H9 (cell line): ENCODE measurements at regions not wholly inside any gene's neighbourhood (a gene's known extent, or its start where the extent isn't known, plus 50 kb on each side); places are given as distances from the start of the nearest gene placed in this dataset.

Experiments used
- DNase-seq: peaks from one replicate; pipeline ENCODE4 v3.0.0-alpha.2; 2017
- H2AFZ ChIP-seq: one replicate; pipeline ENCODE4 v1.6.1; 2013; ENCODE audit warnings: mild to moderate bottlenecking, low read length, control low read depth, moderate library complexity
- H2AK5ac ChIP-seq: 2 replicates; pipeline ENCODE4 v1.6.1; 2013; ENCODE audit warnings: low read length, control low read depth, mixed read lengths; ENCODE audit not compliant: insufficient read length
- H2BK120ac ChIP-seq: one replicate; pipeline ENCODE4 v1.6.1; 2013; ENCODE audit warnings: low read depth, mild to moderate bottlenecking, low read length, control low read depth, inconsistent platforms; ENCODE audit not compliant: poor library complexity, severe bottlenecking
- H2BK12ac ChIP-seq: 2 replicates; pipeline ENCODE4 v1.6.1; 2013; ENCODE audit warnings: low read length, control low read depth, mixed read lengths, low read depth; ENCODE audit not compliant: insufficient read length
- H2BK15ac ChIP-seq: 2 replicates; pipeline ENCODE4 v1.6.1; 2013; ENCODE audit warnings: low read depth, low read length, control low read depth
- H2BK20ac ChIP-seq: one replicate; pipeline ENCODE4 v1.6.1; 2013; ENCODE audit warnings: low read depth, mild to moderate bottlenecking, low read length, control low read depth, inconsistent platforms; ENCODE audit not compliant: poor library complexity, severe bottlenecking
- H2BK5ac ChIP-seq: 2 replicates; pipeline ENCODE4 v1.6.1; 2013; ENCODE audit warnings: low read length, control low read depth, mixed read lengths; ENCODE audit not compliant: insufficient read length
- H3K14ac ChIP-seq: 2 replicates; pipeline ENCODE4 v1.6.1; 2013; ENCODE audit warnings: low read length, control low read depth; ENCODE audit not compliant: insufficient read depth
- H3K18ac ChIP-seq: 2 replicates; pipeline ENCODE4 v1.6.1; 2013; ENCODE audit warnings: low read depth, mild to moderate bottlenecking, mixed read lengths, low read length, control low read depth; ENCODE audit not compliant: insufficient read length
- H3K23ac ChIP-seq: 2 replicates; pipeline ENCODE4 v1.6.1; 2013; ENCODE audit warnings: low read length, control low read depth, mixed read lengths, low read depth; ENCODE audit not compliant: insufficient read length
- H3K23me2 ChIP-seq: 2 replicates; pipeline ENCODE4 v1.6.1; 2013; ENCODE audit warnings: low read depth, mild to moderate bottlenecking, mixed read lengths, low read length, control low read depth; ENCODE audit not compliant: insufficient read length, poor library complexity, severe bottlenecking
- H3K27ac ChIP-seq: 2 replicates; pipeline ENCODE4 v1.5.1; 2013; ENCODE audit warnings: low read length, control low read depth, mixed read lengths, low read depth; ENCODE audit not compliant: insufficient read length
- H3K27me3 ChIP-seq: 2 replicates; pipeline ENCODE4 v1.6.1; 2013; ENCODE audit warnings: low read length, control low read depth, inconsistent platforms; ENCODE audit not compliant: insufficient read depth
- H3K4ac ChIP-seq: 2 replicates; pipeline ENCODE4 v1.6.1; 2013; ENCODE audit warnings: low read depth, mild to moderate bottlenecking, control low read depth, inconsistent platforms, low read length, moderate library complexity
- H3K4me1 ChIP-seq: 2 replicates; pipeline ENCODE4 v1.6.1; 2013; ENCODE audit warnings: low read length, control low read depth, inconsistent platforms; ENCODE audit not compliant: insufficient read depth
- H3K4me2 ChIP-seq: 2 replicates; pipeline ENCODE4 v1.6.1; 2013; ENCODE audit warnings: low read length, control low read depth, mixed read lengths; ENCODE audit not compliant: insufficient read length, insufficient read depth
- H3K56ac ChIP-seq: 2 replicates; pipeline ENCODE4 v1.6.1; 2013; ENCODE audit warnings: low read depth, mild to moderate bottlenecking, mixed read lengths, low read length, control low read depth; ENCODE audit not compliant: insufficient read length
- H3K79me1 ChIP-seq: 2 replicates; pipeline ENCODE4 v1.6.1; 2013; ENCODE audit warnings: low read depth, mild to moderate bottlenecking, moderate library complexity, low read length, control low read depth, inconsistent platforms; ENCODE audit not compliant: insufficient read depth, poor library complexity, severe bottlenecking
- H3K79me2 ChIP-seq: 2 replicates; pipeline ENCODE4 v1.6.1; 2013; ENCODE audit warnings: low read length, control low read depth, inconsistent platforms; ENCODE audit not compliant: insufficient read depth
- H3K9ac ChIP-seq: 2 replicates; pipeline ENCODE4 v1.6.1; 2013; ENCODE audit warnings: low read length, control low read depth, mixed read lengths; ENCODE audit not compliant: insufficient read length; ENCODE audit errors: extremely low read depth
- H3K9me3 ChIP-seq: one replicate; pipeline ENCODE4 v1.6.1; 2013; ENCODE audit warnings: low read depth, low read length, inconsistent platforms; ENCODE audit not compliant: control insufficient read depth
- H3T11ph ChIP-seq: one replicate; pipeline ENCODE4 v1.6.1; 2013; ENCODE audit warnings: mild to moderate bottlenecking, low read length, control low read depth, inconsistent platforms
- H4K20me1 ChIP-seq: one replicate; pipeline ENCODE4 v1.6.1; 2013; ENCODE audit not compliant: control insufficient read depth, insufficient read length, insufficient read depth
- H4K5ac ChIP-seq: 2 replicates; pipeline ENCODE4 v1.6.1; 2013; ENCODE audit warnings: low read depth, mild to moderate bottlenecking, mixed read lengths, low read length, control low read depth; ENCODE audit not compliant: insufficient read length
- H4K8ac ChIP-seq: replicated peaks from 2 replicates; pipeline ENCODE4 v1.6.1; 2013; ENCODE audit warnings: low read length, control low read depth, mixed read lengths, low read depth; ENCODE audit not compliant: insufficient read length
- H4K91ac ChIP-seq: 2 replicates; pipeline ENCODE4 v1.6.1; 2013; ENCODE audit warnings: low read depth, mild to moderate bottlenecking, moderate library complexity, mixed read lengths, low read length, control low read depth; ENCODE audit not compliant: insufficient read length
- H3K27ac Mint-ChIP-seq, 3 experiments: 2 replicates in 2 of 3; 3 replicates in 1 of 3; pipeline ENCODE4 v1.8.0; 2020 to 2021; ENCODE audit warnings: mixed read lengths in 3 of 3, mild to moderate bottlenecking in 1 of 3, moderate library complexity in 1 of 3
- H3K27me3 Mint-ChIP-seq: 2 replicates; pipeline ENCODE4 v1.8.0; 2021; ENCODE audit warnings: low read depth, mild to moderate bottlenecking, moderate library complexity, mixed read lengths
- H3K36me3 Mint-ChIP-seq, 3 experiments: 2 replicates in 2 of 3; 3 replicates in 1 of 3; pipeline ENCODE4 v1.8.0; 2020 to 2021; ENCODE audit warnings: low read depth in 3 of 3, mixed read lengths in 3 of 3; ENCODE audit not compliant: insufficient read depth in 1 of 3
- H3K4me1 Mint-ChIP-seq, 2 experiments: 2 replicates each; pipeline ENCODE4 v1.8.0; 2020; ENCODE audit warnings: mixed read lengths in 2 of 2
- H3K4me3 Mint-ChIP-seq, 2 experiments: 2 replicates in 1 of 2; 3 replicates in 1 of 2; pipeline ENCODE4 v1.8.0; 2020 to 2021; ENCODE audit warnings: mild to moderate bottlenecking in 2 of 2, mixed read lengths in 2 of 2, moderate library complexity in 1 of 2
- H3K9me3 Mint-ChIP-seq, 2 experiments: 2 replicates in 1 of 2; 3 replicates in 1 of 2; pipeline ENCODE4 v1.8.0; 2020; ENCODE audit warnings: mild to moderate bottlenecking in 2 of 2, mixed read lengths in 2 of 2, moderate library complexity in 1 of 2
- WGBS: extraction: QIAGEN DNeasy Blood & Tissue Kit; methylation state at CpG from one replicate; pipeline ENCODE4 v1.1.7; 2013; ENCODE audit warnings: missing lambda C conversion rate, low lambda C conversion rate, mixed read lengths; ENCODE audit not compliant: insufficient read length; ENCODE audit errors: extremely low coverage; 5-methylcytosine and 5-hydroxymethylcytosine counted together
- TF ChIP-seq, protein P1 (sequence below): fragments of 200-600 bp; sonication (generic); conservative IDR thresholded peaks from 3 replicates; pipeline ENCODE4 v1.8.0; 2021; ENCODE audit warnings: antibody characterized with exemption, mild to moderate bottlenecking

DNA sequence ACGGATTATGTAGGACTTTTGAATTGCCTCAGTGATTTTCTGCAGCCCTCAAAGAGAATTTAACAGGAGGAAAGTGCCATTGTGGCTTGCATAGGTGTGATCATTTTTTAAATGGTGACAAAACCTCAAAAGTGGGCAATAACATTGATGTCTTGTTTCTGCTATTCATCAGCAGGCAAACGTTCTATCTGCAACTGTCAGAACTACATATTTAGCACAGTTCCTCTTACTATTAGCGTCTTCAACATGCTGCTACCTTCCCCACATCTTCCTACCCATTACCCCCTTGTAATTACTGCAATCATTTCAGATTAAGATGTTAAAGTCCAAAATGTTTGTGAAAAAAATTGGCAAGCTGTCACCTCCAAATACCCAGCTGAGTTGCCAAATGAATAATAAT, 254.6 kb downstream of the SMARCA2 start:
- TF ChIP-seq, protein P1, sequence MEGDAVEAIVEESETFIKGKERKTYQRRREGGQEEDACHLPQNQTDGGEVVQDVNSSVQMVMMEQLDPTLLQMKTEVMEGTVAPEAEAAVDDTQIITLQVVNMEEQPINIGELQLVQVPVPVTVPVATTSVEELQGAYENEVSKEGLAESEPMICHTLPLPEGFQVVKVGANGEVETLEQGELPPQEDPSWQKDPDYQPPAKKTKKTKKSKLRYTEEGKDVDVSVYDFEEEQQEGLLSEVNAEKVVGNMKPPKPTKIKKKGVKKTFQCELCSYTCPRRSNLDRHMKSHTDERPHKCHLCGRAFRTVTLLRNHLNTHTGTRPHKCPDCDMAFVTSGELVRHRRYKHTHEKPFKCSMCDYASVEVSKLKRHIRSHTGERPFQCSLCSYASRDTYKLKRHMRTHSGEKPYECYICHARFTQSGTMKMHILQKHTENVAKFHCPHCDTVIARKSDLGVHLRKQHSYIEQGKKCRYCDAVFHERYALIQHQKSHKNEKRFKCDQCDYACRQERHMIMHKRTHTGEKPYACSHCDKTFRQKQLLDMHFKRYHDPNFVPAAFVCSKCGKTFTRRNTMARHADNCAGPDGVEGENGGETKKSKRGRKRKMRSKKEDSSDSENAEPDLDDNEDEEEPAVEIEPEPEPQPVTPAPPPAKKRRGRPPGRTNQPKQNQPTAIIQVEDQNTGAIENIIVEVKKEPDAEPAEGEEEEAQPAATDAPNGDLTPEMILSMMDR: no peak
- Histone ChIP-seq H2BK15ac (no peak overlapping the region), H3K56ac (no peak overlapping the region), H3K27me3 (no peaks in the 10 kb centered on the region), H4K20me1 (no peaks in the 10 kb centered on the region), H2BK5ac (no peak overlapping the region), H3K27ac (no peak overlapping the region), H3K79me1 (no peaks in the 10 kb centered on the region), H3K23ac (no peak overlapping the region), H3K4me2 (no peak overlapping the region), H2BK12ac (no peak overlapping the region), H4K8ac (no peak overlapping the region), H2BK20ac (no peak overlapping the region), H3K23me2 (no peaks in the 10 kb centered on the region), H3K9me3 (no peaks in the 10 kb centered on the region), H2AFZ (no peak overlapping the region), H4K91ac (no peak overlapping the region), H3K18ac (no peak overlapping the region), H3K9ac (no peak overlapping the region), H2AK5ac (no peak overlapping the region), H3K4ac (no peak overlapping the region), H3T11ph (no peak overlapping the region), H3K79me2 (no peaks in the 10 kb centered on the region), H3K4me1 (peaks cover 6% of the 10 kb centered on the region), H4K5ac (no peak overlapping the region), H2BK120ac (no peak overlapping the region), H3K14ac (no peak overlapping the region)
- Mint-ChIP-seq H3K4me1 (peaks cover 19 to 22% of the 10 kb centered on the region in 2 experiments), H3K36me3 (peaks cover 0 to 9% (median 0%) of the 10 kb centered on the region in 3 experiments; a peak in 4 of 7 replicates), H3K4me3 (no peak overlapping the region), H3K9me3 (peaks cover 2 to 3% of the 10 kb centered on the region in 2 experiments; a peak in 3 of 5 replicates), H3K27ac (no peak overlapping the region), H3K27me3 (no peaks in the 10 kb centered on the region)
- DNase-seq: no peak
- WGBS: no CpG with 5 or more reads among the region's 3 CpGs
